Transverse colon (tissue), 4 donors: ENCODE measurements at regions not wholly inside any gene's neighbourhood (a gene's known extent, or its start where the extent isn't known, plus 50 kb on each side); places are given as distances from the start of the nearest gene placed in this dataset.

ENCODE experiments used
- POLR2A ChIP-seq: fragments of 450-650 bp; IDR thresholded peaks from one replicate; pipeline ENCODE4 v1.6.1; 2016; ENCODE audit warnings: antibody characterized with exemption, mild to moderate bottlenecking, moderate library complexity
- POLR2AphosphoS5 ChIP-seq, 3 donors: sonication (generic); formaldehyde crosslinking; IDR thresholded peaks; one replicate each; pipeline ENCODE4 v1.6.1; 2016; ENCODE audit warnings: antibody characterized with exemption in 3 of 3
- TF ChIP-seq, protein P1 (sequence below), 5 experiments: fragments of 200-600 bp in 3 of 5; fragments of 450-650 bp in 2 of 5; sonication (generic) in 3 of 5; IDR thresholded peaks; 1 replicate in 2 of 5; 2 replicates in 3 of 5; pipeline ENCODE4 v1.5.1; 2016 to 2017; ENCODE audit warnings: antibody characterized with exemption in 5 of 5, inconsistent platforms in 3 of 5, mild to moderate bottlenecking in 2 of 5, moderate library complexity in 1 of 5

DNA sequence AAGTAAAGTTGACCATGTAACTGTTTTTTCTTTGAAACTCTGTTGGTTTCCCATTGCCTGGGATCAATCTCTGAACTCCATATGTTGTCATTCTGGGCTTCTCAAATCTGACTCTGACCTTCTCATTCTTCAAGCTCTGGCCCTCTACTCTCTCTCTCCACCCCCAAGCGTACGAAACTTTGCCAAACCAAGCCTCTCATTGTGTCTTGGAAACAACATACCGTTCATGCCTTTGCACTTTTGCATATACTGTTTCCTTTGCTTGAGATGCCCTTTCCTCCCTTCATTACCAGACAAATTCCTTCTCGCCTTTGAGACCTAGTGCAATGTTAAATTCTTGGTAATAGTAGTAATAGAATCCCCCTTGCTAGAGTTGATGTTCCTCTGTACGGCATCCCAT is 113.7 kb downstream of the OLFM4 start:
- TF ChIP-seq, protein P1, sequence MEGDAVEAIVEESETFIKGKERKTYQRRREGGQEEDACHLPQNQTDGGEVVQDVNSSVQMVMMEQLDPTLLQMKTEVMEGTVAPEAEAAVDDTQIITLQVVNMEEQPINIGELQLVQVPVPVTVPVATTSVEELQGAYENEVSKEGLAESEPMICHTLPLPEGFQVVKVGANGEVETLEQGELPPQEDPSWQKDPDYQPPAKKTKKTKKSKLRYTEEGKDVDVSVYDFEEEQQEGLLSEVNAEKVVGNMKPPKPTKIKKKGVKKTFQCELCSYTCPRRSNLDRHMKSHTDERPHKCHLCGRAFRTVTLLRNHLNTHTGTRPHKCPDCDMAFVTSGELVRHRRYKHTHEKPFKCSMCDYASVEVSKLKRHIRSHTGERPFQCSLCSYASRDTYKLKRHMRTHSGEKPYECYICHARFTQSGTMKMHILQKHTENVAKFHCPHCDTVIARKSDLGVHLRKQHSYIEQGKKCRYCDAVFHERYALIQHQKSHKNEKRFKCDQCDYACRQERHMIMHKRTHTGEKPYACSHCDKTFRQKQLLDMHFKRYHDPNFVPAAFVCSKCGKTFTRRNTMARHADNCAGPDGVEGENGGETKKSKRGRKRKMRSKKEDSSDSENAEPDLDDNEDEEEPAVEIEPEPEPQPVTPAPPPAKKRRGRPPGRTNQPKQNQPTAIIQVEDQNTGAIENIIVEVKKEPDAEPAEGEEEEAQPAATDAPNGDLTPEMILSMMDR (IDR thresholded peaks at IDR 0.05): no peak
- no peak for TF ChIP-seq POLR2A
- TF ChIP-seq POLR2AphosphoS5 (IDR thresholded peaks at IDR 0.05): no peak
